ENCODE measurements at regions not wholly inside any gene's neighbourhood (a gene's known extent, or its start where the extent isn't known, plus 50 kb on each side); places are given as distances from the start of the nearest gene placed in this dataset.

DNA sequence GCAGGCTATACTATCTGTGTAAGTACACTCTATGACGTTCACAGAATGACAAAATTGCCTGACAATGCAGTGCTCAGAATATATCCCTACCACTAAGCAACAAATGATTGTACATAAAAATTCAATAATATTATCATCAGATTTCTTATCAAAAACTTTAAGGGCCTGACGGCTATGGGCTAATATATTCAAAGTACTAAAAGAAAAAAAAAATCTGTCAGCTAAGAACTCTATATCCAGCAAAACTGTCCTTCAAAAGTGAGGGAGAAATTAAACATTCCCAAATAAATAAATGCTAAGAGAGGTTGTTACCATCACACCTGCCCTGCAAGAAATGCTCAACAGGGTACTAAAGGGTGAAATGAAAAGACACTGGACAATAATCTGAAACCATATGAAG lies 127.3 kb downstream of the TM2D1 start:
- H3K27ac ChIP-seq: no peak overlapping the region
- no peaks in the 10 kb centered on the region for H3K36me3 ChIP-seq
- FAIRE-seq (no peak), DNase-seq (no peak), ATAC-seq (no peak)
- no peak for TF ChIP-seq CTCF (IDR thresholded peaks at IDR 0.05)
- intact Hi-C loops (cut with DNase I): no loop called here
- H3K4me1 ChIP-seq: no peaks in the 10 kb centered on the region
- 84 to 93% methylated on average over 2 of the region's 2 CpGs for WGBS, 2 donors
- no peaks in the 10 kb centered on the region for H3K9me3 ChIP-seq
- no peak overlapping the region for H3K4me3 ChIP-seq
- H3K27me3 ChIP-seq: no peaks in the 10 kb centered on the region

DNA sequence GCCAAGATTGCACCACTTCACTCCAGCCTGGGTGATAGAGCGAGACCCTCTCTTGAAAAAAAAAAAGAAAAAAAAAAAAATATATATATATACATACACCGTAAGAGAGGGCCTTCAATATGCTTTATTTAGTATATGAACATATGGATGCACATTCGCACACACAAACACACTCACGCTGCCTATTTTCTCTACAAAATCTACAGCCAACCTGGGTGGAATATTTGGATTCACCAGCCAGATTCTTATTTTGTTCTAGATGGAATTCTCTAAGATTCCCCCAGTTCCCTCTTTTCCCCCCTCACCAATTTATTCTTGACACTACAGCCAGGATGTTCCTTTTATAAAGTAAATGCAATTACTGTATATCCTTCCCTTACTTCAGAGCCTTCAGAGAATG lies 131.6 kb downstream of the TM2D1 start:
- no peak overlapping the region for H3K4me3 ChIP-seq
- H3K4me1 ChIP-seq: no peaks in the 10 kb centered on the region
- WGBS, 2 donors: 92 to 98% methylated on average over 4 of the region's 4 CpGs
- ATAC-seq (no peak), FAIRE-seq (no peak), DNase-seq (no peak)
- intact Hi-C loops (cut with DNase I): no loop called here
- no peaks in the 10 kb centered on the region for H3K36me3 ChIP-seq
- no peak for TF ChIP-seq CTCF (IDR thresholded peaks at IDR 0.05)
- H3K27ac ChIP-seq: no peak overlapping the region
- no peaks in the 10 kb centered on the region for H3K27me3 ChIP-seq
- no peaks in the 10 kb centered on the region for H3K9me3 ChIP-seq

GRCh38 chr1:61591351-61591750 lies 133.6 kb downstream of the TM2D1 start:
- H3K27ac ChIP-seq: no peak overlapping the region
- TF ChIP-seq CTCF (IDR thresholded peaks at IDR 0.05): no peak
- H3K4me3 ChIP-seq: no peak overlapping the region
- H3K9me3 ChIP-seq: no peaks in the 10 kb centered on the region
- intact Hi-C loops (cut with DNase I): no loop called here
- no peak for DNase-seq
- H3K36me3 ChIP-seq: no peaks in the 10 kb centered on the region
- FAIRE-seq: no peak
- no peaks in the 10 kb centered on the region for H3K4me1 ChIP-seq
- peak in 1 of 4 donors; percentile 41 for ATAC-seq
- no peaks in the 10 kb centered on the region for H3K27me3 ChIP-seq
- 84 to 87% methylated on average over 9 of the region's 9 CpGs for WGBS, 2 donors

DNA sequence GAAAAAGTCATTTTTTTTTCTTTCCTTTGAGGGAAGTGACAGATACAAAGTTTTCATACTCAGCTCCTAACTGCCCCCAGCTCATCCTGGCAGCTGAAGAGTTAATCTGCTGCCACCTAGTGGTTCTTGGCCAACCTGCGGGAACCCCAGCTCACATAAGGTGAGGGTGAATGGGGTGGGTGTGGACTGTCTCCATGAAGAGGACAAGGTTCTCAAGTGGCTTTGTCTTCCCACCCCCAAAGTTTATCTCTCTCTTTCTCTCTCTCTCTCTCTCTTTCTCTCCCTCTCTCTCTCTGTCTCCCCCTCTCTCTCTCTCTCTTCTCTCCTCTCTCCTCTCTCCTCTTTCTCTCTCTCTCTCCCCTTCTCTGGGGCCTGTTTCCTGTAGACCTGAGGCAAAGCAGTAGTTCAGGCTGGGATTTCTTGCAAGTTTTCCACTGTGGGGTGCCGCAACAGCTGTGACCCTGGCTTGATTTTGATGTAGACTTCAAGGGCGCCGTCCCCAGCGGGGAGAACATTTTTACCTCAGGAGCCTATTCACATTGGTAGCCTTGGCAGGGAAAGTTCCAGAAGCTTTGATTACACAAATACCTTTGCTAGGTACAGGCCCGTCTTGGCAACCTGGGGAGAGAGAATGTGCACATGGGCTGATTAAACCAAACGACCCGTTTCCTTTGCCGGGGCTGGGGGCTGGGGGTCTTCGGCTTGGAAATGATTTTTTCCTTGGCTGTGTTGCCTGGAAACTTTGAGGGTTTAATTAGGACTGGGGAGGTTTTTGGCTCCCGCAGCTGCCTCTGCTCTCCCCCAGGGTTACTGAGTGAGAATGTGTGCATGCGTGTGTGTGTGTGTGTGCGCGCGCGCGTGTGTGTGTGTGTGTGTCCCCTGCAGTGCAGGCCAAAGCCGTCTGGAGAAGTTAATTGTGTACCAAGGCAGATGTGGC lies 135.9 kb downstream of the TM2D1 start:
- Histone ChIP-seq H3K27ac (no peak overlapping the region), H3K27me3 (no peaks in the 10 kb centered on the region), H3K36me3 (no peaks in the 10 kb centered on the region), H3K4me1 (no peaks in the 10 kb centered on the region), H3K9me3 (no peaks in the 10 kb centered on the region), H3K4me3 (no peak overlapping the region)
- peak; percentile 41 to 81 (median 70) for TF ChIP-seq CTCF (IDR thresholded peaks at IDR 0.05)
- WGBS, 2 donors: 35 to 42% methylated on average over 18 of the region's 18 CpGs
- intact Hi-C loops (cut with DNase I): no loop called here
- DNase-seq: peak in 5 of 6 donors; percentile 25 to 71 (median 50)
- peak; percentile 79 to 96 (median 92) for ATAC-seq
- no peak for FAIRE-seq

- TF ChIP-seq CTCF (IDR thresholded peaks at IDR 0.05): no peak
- 90 to 93% methylated on average over 7 of the region's 7 CpGs for WGBS, 2 donors
- H3K4me1 ChIP-seq: no peaks in the 10 kb centered on the region
- no peak overlapping the region for H3K4me3 ChIP-seq
- H3K27ac ChIP-seq: no peak overlapping the region
- H3K9me3 ChIP-seq: no peaks in the 10 kb centered on the region
- H3K27me3 ChIP-seq: no peaks in the 10 kb centered on the region
- no peaks in the 10 kb centered on the region for H3K36me3 ChIP-seq
- DNase-seq (no peak), FAIRE-seq (no peak), ATAC-seq (no peak)
- intact Hi-C loops (cut with DNase I): no loop called here
These were observed 139.2 kb downstream of the TM2D1 start for GRCh38 chr1:61585714-61586113.
